HCEC 1CT (cell line): ENCODE measurements at regions not wholly inside any gene's neighbourhood (a gene's known extent, or its start where the extent isn't known, plus 50 kb on each side); places are given as distances from the start of the nearest gene placed in this dataset.

ENCODE experiments used
- DNase-seq: peaks from one replicate; pipeline ENCODE4 v3.0.0-alpha.2; 2017

GRCh38 chr11:19512618-19513017 lies 200.0 kb upstream of the NAV2 start:
- no peak for DNase-seq

- peak; percentile 62 for DNase-seq
These were observed 201.0 kb upstream of the NAV2 start for GRCh38 chr11:19511413-19512183.

DNA sequence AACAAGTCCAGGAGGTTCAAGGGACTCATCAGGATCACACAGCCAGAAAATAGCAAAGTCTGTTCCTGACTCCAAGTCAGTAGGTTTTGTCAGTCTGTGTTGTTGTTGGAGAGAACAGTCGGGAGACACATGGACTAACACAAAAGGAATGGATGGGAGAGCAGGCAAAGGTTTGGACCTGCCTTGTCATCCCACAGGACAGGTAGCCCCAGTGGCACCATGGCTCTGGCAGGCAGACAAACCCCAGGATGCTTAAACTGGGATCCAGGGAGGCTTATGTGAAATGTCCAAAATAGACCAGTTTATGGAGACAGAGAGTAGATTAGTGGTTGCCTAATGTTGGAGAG lies 201.6 kb upstream of the NAV2 start:
- DNase-seq = no peak

DNA sequence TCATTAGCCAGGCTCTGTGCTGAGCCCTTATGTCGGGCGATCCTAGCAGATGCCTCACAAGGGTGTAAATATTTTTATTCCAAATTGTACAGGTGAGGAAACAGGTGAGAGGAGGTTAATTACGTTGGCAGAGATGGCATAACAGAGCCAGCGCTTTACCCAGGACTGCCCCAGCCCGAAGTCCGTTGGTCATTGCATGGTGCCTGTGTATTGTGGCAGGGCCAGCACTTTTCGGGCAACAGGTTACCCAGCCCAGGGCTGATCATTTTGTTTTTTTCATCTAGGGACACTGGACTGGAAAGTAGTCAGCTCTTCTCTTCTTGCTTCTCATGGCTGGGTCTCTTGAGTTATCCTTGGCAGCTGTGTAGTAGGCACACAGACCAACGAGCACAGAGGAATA lies 202.2 kb upstream of the NAV2 start:
- no peak for DNase-seq

- DNase-seq = no peak
These were observed 203.4 kb upstream of the NAV2 start for GRCh38 chr11:19509215-19509614.

DNA sequence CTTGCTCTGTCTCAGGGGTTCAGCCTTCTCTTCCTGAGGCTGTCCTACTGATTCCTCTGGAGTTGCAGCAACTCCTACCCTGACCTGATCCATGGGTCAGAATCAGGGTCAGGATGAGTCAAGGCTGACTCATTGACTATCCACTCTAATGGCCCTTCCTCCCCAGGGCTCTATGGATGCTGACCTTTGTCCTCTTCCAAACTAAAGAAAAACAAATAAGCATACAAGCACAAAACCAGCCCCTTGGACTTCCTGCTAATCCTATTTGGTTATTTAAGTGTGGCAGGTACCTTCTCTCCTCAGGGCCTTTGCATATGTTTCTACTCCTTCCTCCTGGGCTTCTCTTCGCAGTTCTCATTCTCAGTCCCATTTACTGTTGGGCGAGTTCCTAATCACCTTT lies 204.5 kb upstream of the NAV2 start:
- peak; percentile 84 for DNase-seq

GRCh38 chr11:19506816-19507486 lies 205.7 kb upstream of the NAV2 start:
- DNase-seq = no peak

GRCh38 chr11:19502691-19503253 lies 209.9 kb upstream of the NAV2 start:
- no peak for DNase-seq

GRCh38 chr11:19501631-19502030 lies 211.0 kb upstream of the NAV2 start:
- no peak for DNase-seq

- peak; percentile 67 for DNase-seq
These were observed 212.6 kb upstream of the NAV2 start for GRCh38 chr11:19499999-19500398.

- peak; percentile 81 for DNase-seq
These were observed 213.5 kb upstream of the NAV2 start for GRCh38 chr11:19499026-19499669.

GRCh38 chr11:19493446-19494213 lies 219.0 kb upstream of the NAV2 start:
- no peak for DNase-seq

DNA sequence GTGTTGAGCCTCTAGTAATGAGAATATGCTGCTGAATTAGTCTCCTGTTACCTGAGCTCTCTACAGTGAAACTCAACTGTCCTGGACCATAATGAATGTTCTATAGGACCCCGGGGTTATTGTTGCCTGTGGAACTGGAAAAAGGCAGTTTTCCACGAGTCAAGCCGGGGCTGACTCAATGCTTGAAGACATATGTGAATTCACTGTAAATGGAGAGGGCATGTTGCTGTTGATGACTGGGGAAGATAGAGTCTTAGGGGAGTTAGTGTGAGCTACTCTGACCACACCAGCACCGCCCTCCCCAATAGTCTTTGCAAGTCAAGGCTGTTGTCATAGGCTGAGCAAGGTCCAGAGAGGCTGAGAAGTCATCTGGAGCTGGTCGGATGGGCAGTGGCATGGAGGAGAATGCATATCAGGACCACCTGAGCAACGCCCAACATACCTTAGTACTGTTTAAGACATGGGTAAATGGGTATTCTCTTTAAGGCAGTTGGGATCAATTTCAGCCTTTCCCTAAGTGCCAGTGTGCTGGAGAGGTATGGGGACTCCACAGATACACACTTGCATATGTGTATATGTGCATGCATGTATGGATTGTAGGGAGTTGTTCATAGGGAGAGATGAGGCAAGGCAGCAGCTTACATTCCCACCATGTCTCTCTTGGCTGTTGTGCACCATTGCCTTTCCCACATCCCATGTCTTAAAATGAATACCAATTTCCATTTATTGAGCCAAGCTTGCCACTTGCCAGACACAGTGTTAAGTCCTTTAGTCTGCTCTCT lies 230.1 kb upstream of the NAV2 start:
- no peak for DNase-seq

DNA sequence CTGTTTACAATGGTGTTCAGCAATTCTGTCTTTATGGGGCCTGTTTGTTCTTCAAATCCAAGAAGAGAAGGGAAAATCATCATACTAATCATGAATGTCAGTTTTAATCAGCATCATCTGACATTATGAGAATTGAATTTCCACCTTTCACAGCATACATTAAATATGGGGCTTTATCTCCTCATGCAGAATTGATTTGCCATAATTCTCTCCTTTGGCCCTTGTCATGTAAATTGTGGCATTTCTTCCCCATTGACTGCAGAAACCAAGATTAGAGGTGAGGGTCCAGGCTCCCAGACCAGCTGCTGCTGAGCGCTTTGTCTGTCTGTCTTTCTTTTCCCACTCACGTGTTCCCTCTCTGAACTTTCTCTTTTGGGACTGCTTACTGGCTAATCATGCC lies 232.1 kb upstream of the NAV2 start:
- no peak for DNase-seq

- no peak for DNase-seq
These were observed 233.7 kb upstream of the NAV2 start for GRCh38 chr11:19478891-19479290.

- DNase-seq = no peak
These were observed 234.4 kb upstream of the E2F8 start for GRCh38 chr11:19474954-19475721.

- no peak for DNase-seq
These were observed 233.5 kb upstream of the E2F8 start for GRCh38 chr11:19474211-19474610.

GRCh38 chr11:19472679-19473078 lies 231.9 kb upstream of the E2F8 start:
- no peak for DNase-seq

DNA sequence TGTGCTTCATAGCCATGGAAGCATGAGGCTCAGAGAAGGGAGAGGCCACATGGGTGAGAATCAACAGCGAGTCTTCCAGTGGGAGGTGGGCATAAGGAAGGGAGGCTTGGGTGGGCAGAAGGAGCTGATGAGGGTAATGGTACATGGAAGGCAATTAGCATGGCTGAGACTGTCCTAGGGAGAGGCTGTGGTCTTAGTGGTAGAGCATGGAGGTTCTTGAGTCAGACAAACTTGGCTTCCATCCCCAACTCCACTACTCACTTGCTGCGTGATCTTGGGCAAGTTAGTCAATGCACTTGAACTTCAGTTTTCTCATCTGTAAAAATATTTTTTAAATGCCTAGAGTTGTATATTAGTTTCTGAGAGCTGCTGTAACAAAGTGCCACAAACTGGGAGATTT lies 227.2 kb upstream of the E2F8 start:
- no peak for DNase-seq

- DNase-seq = no peak
These were observed 225.6 kb upstream of the E2F8 start for GRCh38 chr11:19466314-19466713.

GRCh38 chr11:19463976-19464375 lies 223.2 kb upstream of the E2F8 start:
- no peak for DNase-seq
